Ascending aorta (tissue), 2 donors: ENCODE measurements at regions not wholly inside any gene's neighbourhood (a gene's known extent, or its start where the extent isn't known, plus 50 kb on each side); places are given as distances from the start of the nearest gene placed in this dataset.
"Not testable (repeated sequence)": the region's sequence is repeated elsewhere in the genome, so short reads cannot be mapped to it uniquely, and the experiment has no call there.

Experiments used
- DNase-seq, 2 donors: peaks; one replicate each; pipeline ENCODE4 v3.0.0-alpha.2; 2019; ENCODE audit warnings: low spot score in 2 of 2
- H3K27ac ChIP-seq, 2 donors: fragments of 200-600 bp; sonication (generic); one replicate each; pipeline ENCODE4 v1.5.1; 2016 to 2017; ENCODE audit warnings: mild to moderate bottlenecking in 1 of 2
- H3K27me3 ChIP-seq: fragments of 200-600 bp; sonication (generic); one replicate; pipeline ENCODE4 v1.5.1; 2017
- H3K36me3 ChIP-seq, 2 donors: fragments of 200-600 bp; sonication (generic); one replicate each; pipeline ENCODE4 v1.5.1; 2016
- H3K4me1 ChIP-seq, 2 donors: fragments of 200-600 bp; sonication (generic); one replicate each; pipeline ENCODE4 v1.5.1; 2016 to 2017; ENCODE audit warnings: mild to moderate bottlenecking in 1 of 2
- H3K4me3 ChIP-seq, 2 donors: fragments of 200-600 bp; sonication (generic); one replicate each; pipeline ENCODE4 v1.5.1; 2016 to 2017; ENCODE audit warnings: mild to moderate bottlenecking in 1 of 2
- H3K9me3 ChIP-seq, 2 donors: fragments of 200-600 bp; sonication (generic); one replicate each; pipeline ENCODE4 v1.5.1; 2016
- intact Hi-C: fragments of 100-400 bp; cut with DNase I; formaldehyde crosslinking; loops from one replicate; pipeline ENCODE4 v1.15.1; 2023
- TF ChIP-seq, protein P1 (sequence below), 3 experiments: fragments of 200-600 bp in 2 of 3; fragments of 450-650 bp in 1 of 3; sonication (generic) in 2 of 3; IDR thresholded peaks; one replicate each; pipeline ENCODE4 v1.5.1; 2016 to 2019; ENCODE audit warnings: antibody characterized with exemption in 3 of 3, mild to moderate bottlenecking in 1 of 3, moderate library complexity in 1 of 3

DNA sequence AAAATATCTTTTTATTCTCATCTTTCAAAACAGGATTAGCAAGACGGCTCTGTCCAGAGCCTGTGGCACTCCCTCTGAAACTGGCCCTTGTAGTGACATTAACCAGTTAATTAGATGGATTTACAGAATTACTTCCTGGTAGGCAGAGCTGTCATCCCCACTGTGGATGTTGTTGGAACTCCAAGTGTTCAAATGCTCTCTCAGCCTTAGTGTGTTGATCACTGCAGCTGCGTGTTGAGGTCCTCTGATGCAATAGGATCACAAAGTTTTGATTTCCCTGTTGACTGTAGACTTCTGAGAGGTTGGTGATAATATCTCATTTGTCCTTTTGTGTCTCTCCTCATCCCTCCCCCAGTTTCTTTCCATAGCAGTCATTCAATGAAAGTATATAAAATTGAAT, 117.3 kb upstream of the CDK6 start:
- no peak overlapping the region for H3K4me3 ChIP-seq
- no peaks in the 10 kb centered on the region for H3K36me3 ChIP-seq
- H3K4me1 ChIP-seq, result no peaks in the 10 kb centered on the region
- intact Hi-C loops, result no loop called here
- TF ChIP-seq, protein P1, sequence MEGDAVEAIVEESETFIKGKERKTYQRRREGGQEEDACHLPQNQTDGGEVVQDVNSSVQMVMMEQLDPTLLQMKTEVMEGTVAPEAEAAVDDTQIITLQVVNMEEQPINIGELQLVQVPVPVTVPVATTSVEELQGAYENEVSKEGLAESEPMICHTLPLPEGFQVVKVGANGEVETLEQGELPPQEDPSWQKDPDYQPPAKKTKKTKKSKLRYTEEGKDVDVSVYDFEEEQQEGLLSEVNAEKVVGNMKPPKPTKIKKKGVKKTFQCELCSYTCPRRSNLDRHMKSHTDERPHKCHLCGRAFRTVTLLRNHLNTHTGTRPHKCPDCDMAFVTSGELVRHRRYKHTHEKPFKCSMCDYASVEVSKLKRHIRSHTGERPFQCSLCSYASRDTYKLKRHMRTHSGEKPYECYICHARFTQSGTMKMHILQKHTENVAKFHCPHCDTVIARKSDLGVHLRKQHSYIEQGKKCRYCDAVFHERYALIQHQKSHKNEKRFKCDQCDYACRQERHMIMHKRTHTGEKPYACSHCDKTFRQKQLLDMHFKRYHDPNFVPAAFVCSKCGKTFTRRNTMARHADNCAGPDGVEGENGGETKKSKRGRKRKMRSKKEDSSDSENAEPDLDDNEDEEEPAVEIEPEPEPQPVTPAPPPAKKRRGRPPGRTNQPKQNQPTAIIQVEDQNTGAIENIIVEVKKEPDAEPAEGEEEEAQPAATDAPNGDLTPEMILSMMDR (IDR thresholded peaks at IDR 0.05), result no peak
- no peaks in the 10 kb centered on the region for H3K27me3 ChIP-seq
- H3K9me3 ChIP-seq, result no peaks in the 10 kb centered on the region
- no peak for DNase-seq
- no peak overlapping the region for H3K27ac ChIP-seq

DNA sequence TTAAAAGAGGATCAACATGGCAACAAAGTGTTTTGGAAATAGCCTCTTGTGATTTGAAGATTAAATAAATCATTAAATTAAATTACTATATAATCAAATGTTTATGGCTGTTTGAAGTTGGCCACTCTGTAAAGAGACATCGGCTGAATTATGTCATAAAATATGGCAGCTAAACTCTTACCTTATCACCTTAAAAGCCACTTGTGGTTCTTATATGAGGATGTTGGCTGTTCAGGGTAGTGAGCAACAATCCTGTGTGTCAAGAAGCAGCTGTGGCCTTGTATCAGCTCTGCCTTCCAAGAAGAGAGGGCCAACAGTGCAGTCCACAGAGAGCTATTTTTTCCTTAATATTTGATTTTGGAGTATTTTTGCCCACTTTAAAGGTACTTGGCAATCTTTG, 113.4 kb upstream of the CDK6 start:
- DNase-seq, result no peak
- intact Hi-C loops, result no loop called here

DNA sequence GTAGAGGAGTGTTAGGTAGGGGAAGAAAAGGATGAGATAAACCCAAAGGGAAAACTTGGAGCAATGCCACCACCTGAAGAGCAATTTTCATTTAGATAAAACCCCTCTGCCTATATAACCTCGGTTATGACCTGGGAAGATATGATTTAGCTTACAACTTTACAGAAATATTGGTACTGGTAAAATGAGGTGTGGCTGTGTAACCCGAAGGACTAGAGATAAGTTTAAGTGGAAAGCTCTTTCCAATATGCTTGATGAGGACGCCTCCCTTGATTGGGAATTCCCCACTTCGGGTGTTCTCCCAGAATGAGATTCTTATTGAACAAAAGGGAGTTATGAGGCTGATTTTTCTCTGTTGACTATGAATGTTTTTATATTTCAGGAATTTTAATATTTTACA, 109.5 kb upstream of the CDK6 start:
- Histone ChIP-seq H3K4me1 (no peaks in the 10 kb centered on the region), H3K27me3 (no peaks in the 10 kb centered on the region), H3K36me3 (no peaks in the 10 kb centered on the region), H3K4me3 (no peak overlapping the region), H3K9me3 (no peaks in the 10 kb centered on the region), H3K27ac (no peak overlapping the region)
- TF ChIP-seq, protein P1 (IDR thresholded peaks at IDR 0.05), result no peak
- DNase-seq, result no peak
- intact Hi-C loops, result no loop called here

More for the DNA sequence above, 113.4 kb upstream of the CDK6 start:
- no peak overlapping the region for H3K4me3 ChIP-seq
- no peaks in the 10 kb centered on the region for H3K9me3 ChIP-seq
- TF ChIP-seq, protein P1 (IDR thresholded peaks at IDR 0.05), result no peak
- H3K4me1 ChIP-seq, result no peaks in the 10 kb centered on the region
- H3K27me3 ChIP-seq, result no peaks in the 10 kb centered on the region
- no peaks in the 10 kb centered on the region for H3K36me3 ChIP-seq
- no peak overlapping the region for H3K27ac ChIP-seq

DNA sequence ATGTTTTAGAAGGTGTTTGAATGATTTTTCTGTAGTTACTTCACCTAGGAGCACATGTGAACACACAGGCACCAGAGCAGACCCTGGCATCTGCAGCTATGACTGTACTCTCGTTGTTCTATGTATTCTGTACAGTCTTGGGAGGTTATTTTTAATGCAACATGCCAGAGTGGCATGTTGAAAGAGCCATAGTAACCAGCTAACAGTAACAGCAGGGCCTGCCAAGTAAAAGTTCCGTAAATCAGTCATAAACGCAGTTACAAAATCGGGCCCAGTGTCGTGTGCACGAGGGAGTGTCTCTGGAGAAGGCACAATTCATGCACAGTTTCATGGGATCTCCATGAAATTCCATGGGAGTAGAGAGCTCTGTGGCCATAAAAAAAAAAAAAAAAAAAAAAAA, 108.3 kb upstream of the CDK6 start:
- Histone ChIP-seq H3K4me1 (no peaks in the 10 kb centered on the region), H3K9me3 (no peaks in the 10 kb centered on the region), H3K27me3 (no peaks in the 10 kb centered on the region), H3K36me3 (no peaks in the 10 kb centered on the region), H3K27ac (no peak overlapping the region), H3K4me3 (no peak overlapping the region)
- no peak for DNase-seq
- TF ChIP-seq, protein P1 (IDR thresholded peaks at IDR 0.05), result no peak
- intact Hi-C loops, result no loop called here

DNA sequence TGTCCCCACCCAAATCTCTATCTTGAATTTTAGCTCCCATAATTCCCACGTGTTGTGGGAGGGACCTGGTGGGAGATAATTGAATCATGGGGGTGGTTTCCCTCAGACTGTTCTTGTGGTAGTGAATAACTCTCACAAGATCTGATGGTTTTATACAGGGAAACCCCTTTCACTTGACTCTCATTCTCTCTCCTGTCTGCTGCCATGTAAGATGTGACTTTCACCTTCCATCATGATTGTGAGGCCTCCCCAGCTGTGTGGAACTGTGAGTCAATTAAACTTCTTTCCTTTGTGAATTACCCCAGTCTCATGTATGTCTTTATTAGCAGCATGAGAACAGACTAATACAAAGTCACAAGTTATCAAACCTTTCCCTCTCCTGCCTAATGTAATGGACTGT, 106.3 kb upstream of the CDK6 start:
- DNase-seq, H3K9me3 ChIP-seq, H3K27ac ChIP-seq, H3K36me3 ChIP-seq, intact Hi-C loops, H3K27me3 ChIP-seq, H3K4me1 ChIP-seq, H3K4me3 ChIP-seq: not testable (repeated sequence)

DNA sequence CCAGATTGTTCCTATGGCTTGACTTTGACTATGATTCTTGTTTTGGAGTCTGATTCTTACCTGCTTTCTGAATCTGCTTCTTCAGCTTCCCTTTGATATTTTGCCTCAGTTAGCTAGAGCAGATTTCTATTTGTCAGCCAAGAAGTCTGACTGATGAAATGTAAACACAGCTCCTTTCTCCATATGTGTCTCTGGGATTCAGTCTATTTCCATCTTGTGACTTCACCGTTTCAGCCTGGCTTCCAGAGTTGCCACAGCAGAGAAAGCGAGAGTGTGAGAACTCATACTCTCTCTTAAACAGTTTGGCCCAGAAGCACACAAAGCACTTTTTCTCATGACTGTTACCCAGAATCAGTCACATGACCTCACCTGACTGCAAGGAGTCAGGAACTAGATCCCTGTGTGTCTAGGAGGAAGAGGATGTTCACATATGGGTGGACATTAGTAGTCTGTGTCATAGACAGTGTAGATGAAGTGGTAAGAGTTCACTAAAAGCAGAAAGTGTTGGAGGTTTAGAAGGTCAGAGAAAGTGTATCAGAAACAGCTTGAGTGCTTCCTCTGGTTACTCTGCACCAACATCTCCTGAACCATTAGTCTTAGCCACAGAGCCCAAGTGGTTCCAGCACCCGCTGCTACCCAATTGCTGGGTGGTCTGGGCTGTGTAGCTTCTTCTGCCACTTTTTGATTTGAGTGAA, 103.4 kb upstream of the CDK6 start:
- intact Hi-C loops, result no loop called here
- no peaks in the 10 kb centered on the region for H3K27me3 ChIP-seq
- DNase-seq, result no peak

More for the DNA sequence above, 103.4 kb upstream of the CDK6 start:
- no peaks in the 10 kb centered on the region for H3K36me3 ChIP-seq
- H3K4me3 ChIP-seq, result no peak overlapping the region
- TF ChIP-seq, protein P1 (IDR thresholded peaks at IDR 0.05), result no peak
- H3K4me1 ChIP-seq, result no peaks in the 10 kb centered on the region
- H3K27ac ChIP-seq, result no peak overlapping the region
- no peaks in the 10 kb centered on the region for H3K9me3 ChIP-seq
